Activated CD8-positive, alpha-beta T cell treated with anti-CD3 and anti-CD28 coated beads for 36 hours (primary cell): ENCODE measurements at regions not wholly inside any gene's neighbourhood (a gene's known extent, or its start where the extent isn't known, plus 50 kb on each side); places are given as distances from the start of the nearest gene placed in this dataset.

Source experiments
- ATAC-seq: fragments of 200-7000 bp; cut with Tn5 transposase; one replicate; pipeline ENCODE4 v1.10.0; 2021; ENCODE audit warnings: mild to moderate bottlenecking, moderate library complexity
- CTCF ChIA-PET: fragments of 350-600 bp; sonication (Branson Sonifier 250); formaldehyde crosslinking; loops from one replicate; lab custom pipeline; 2021; ENCODE audit warnings: antibody characterized with exemption; lab: Charles Lee
- POLR2A ChIA-PET: fragments of 350-600 bp; sonication (Branson Sonifier 250); formaldehyde crosslinking; loops from one replicate; lab custom pipeline; 2021; ENCODE audit warnings: antibody characterized with exemption; lab: Charles Lee
- DNase-seq: peaks from one replicate; pipeline ENCODE4 v3.0.0-alpha.2; 2020
- H3K27ac Mint-ChIP-seq: one replicate; pipeline ENCODE4 v1.8.0; 2021; ENCODE audit warnings: mild to moderate bottlenecking, mixed read lengths
- H3K27me3 Mint-ChIP-seq: one replicate; pipeline ENCODE4 v1.8.0; 2021; ENCODE audit warnings: mixed read lengths
- H3K36me3 Mint-ChIP-seq: one replicate; pipeline ENCODE4 v1.8.0; 2021; ENCODE audit warnings: low read depth, mixed read lengths
- H3K4me1 Mint-ChIP-seq: one replicate; pipeline ENCODE4 v1.8.0; 2021; ENCODE audit warnings: low read depth, mixed read lengths
- H3K4me3 Mint-ChIP-seq: one replicate; pipeline ENCODE4 v1.8.0; 2021; ENCODE audit warnings: mild to moderate bottlenecking, moderate library complexity, mixed read lengths
- H3K9me3 Mint-ChIP-seq: one replicate; pipeline ENCODE4 v1.8.0; 2021; ENCODE audit warnings: mixed read lengths
- CTCF ChIP-seq: fragments of 200-600 bp; IDR thresholded peaks from one replicate; pipeline ENCODE4 v1.8.0; 2022; ENCODE audit warnings: antibody characterized with exemption, mild to moderate bottlenecking
- intact Hi-C: fragments of 100-400 bp; cut with micrococcal nuclease; formaldehyde crosslinking; loops from one replicate; pipeline ENCODE4 v1.10.0; 2022

- Mint-ChIP-seq H3K9me3 (no peaks in the 10 kb centered on the region), H3K4me1 (no peaks in the 10 kb centered on the region), H3K36me3 (no peaks in the 10 kb centered on the region), H3K4me3 (no peak overlapping the region), H3K27ac (no peak overlapping the region), H3K27me3 (no peaks in the 10 kb centered on the region)
- CTCF ChIA-PET = no interaction called here
- intact Hi-C loops = no loop called here
- POLR2A ChIA-PET = no interaction called here
- no peak for TF ChIP-seq CTCF
- ATAC-seq = no peak
- no peak for DNase-seq
These were observed 311.0 kb downstream of the GABRB2 start for GRCh38 chr5:161235569-161235968.

GRCh38 chr5:161233553-161233952, 313.0 kb downstream of the GABRB2 start:
- no peaks in the 10 kb centered on the region for H3K36me3 Mint-ChIP-seq
- no peaks in the 10 kb centered on the region for H3K27me3 Mint-ChIP-seq
- ChIA-PET CTCF (no interaction called here), POLR2A (no interaction called here)
- intact Hi-C loops = no loop called here
- H3K9me3 Mint-ChIP-seq = no peaks in the 10 kb centered on the region
- ATAC-seq = no peak
- no peak for TF ChIP-seq CTCF
- H3K4me1 Mint-ChIP-seq = no peaks in the 10 kb centered on the region
- H3K27ac Mint-ChIP-seq = no peak overlapping the region
- H3K4me3 Mint-ChIP-seq = no peak overlapping the region
- DNase-seq = no peak

GRCh38 chr5:161230221-161230620, 316.3 kb downstream of the GABRB2 start:
- ChIA-PET CTCF (no interaction called here), POLR2A (no interaction called here)
- intact Hi-C loops = no loop called here

GRCh38 chr5:161219816-161220215, 326.7 kb downstream of the GABRB2 start:
- Mint-ChIP-seq H3K4me1 (no peaks in the 10 kb centered on the region), H3K9me3 (peaks cover 1% of the 10 kb centered on the region), H3K27ac (no peak overlapping the region), H3K36me3 (no peaks in the 10 kb centered on the region), H3K27me3 (no peaks in the 10 kb centered on the region), H3K4me3 (no peak overlapping the region)
- DNase-seq (no peak), ATAC-seq (no peak)
- intact Hi-C loops = no loop called here
- TF ChIP-seq CTCF = no peak
- ChIA-PET POLR2A (no interaction called here), CTCF (no interaction called here)

More at GRCh38 chr5:161230221-161230620, 316.3 kb downstream of the GABRB2 start:
- no peak overlapping the region for H3K4me3 Mint-ChIP-seq
- DNase-seq = no peak
- H3K36me3 Mint-ChIP-seq = no peaks in the 10 kb centered on the region
- no peak for ATAC-seq
- H3K4me1 Mint-ChIP-seq = no peaks in the 10 kb centered on the region
- H3K9me3 Mint-ChIP-seq = no peaks in the 10 kb centered on the region
- H3K27me3 Mint-ChIP-seq = no peaks in the 10 kb centered on the region
- H3K27ac Mint-ChIP-seq = no peak overlapping the region
- TF ChIP-seq CTCF = no peak

- intact Hi-C loops = no loop called here
- TF ChIP-seq CTCF = no peak
- ChIA-PET POLR2A (no interaction called here), CTCF (no interaction called here)
- Mint-ChIP-seq H3K9me3 (peaks cover 1% of the 10 kb centered on the region), H3K36me3 (no peaks in the 10 kb centered on the region), H3K27ac (no peak overlapping the region), H3K4me3 (no peak overlapping the region), H3K27me3 (no peaks in the 10 kb centered on the region), H3K4me1 (no peaks in the 10 kb centered on the region)
- no peak for ATAC-seq
- no peak for DNase-seq
These were observed 329.6 kb downstream of the GABRB2 start for GRCh38 chr5:161216877-161217276.
